HepG2 (cell line): ENCODE measurements at regions not wholly inside any gene's neighbourhood (a gene's known extent, or its start where the extent isn't known, plus 50 kb on each side); places are given as distances from the start of the nearest gene placed in this dataset.

Experiments used
- ZBTB38 ChIP-seq: sonication (generic); formaldehyde crosslinking; IDR thresholded peaks from 2 replicates; pipeline ENCODE4 v1.5.1; 2020; ENCODE audit warnings: mild to moderate bottlenecking, missing genetic modification reagents
- ZNF709 ChIP-seq: sonication (generic); formaldehyde crosslinking; IDR thresholded peaks from 2 replicates; pipeline ENCODE4 v1.5.0; 2020; ENCODE audit warnings: mild to moderate bottlenecking, missing genetic modification reagents
- TF ChIP-seq, protein P1 (sequence below): sonication (generic); formaldehyde crosslinking; IDR thresholded peaks from 2 replicates; pipeline ENCODE4 v1.5.0; 2020; ENCODE audit warnings: mild to moderate bottlenecking, missing genetic modification reagents, moderate library complexity

- TF ChIP-seq, protein P1, sequence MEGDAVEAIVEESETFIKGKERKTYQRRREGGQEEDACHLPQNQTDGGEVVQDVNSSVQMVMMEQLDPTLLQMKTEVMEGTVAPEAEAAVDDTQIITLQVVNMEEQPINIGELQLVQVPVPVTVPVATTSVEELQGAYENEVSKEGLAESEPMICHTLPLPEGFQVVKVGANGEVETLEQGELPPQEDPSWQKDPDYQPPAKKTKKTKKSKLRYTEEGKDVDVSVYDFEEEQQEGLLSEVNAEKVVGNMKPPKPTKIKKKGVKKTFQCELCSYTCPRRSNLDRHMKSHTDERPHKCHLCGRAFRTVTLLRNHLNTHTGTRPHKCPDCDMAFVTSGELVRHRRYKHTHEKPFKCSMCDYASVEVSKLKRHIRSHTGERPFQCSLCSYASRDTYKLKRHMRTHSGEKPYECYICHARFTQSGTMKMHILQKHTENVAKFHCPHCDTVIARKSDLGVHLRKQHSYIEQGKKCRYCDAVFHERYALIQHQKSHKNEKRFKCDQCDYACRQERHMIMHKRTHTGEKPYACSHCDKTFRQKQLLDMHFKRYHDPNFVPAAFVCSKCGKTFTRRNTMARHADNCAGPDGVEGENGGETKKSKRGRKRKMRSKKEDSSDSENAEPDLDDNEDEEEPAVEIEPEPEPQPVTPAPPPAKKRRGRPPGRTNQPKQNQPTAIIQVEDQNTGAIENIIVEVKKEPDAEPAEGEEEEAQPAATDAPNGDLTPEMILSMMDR, result no peak
- TF ChIP-seq ZBTB38 (CRISPR knock-in tag) (no peak), ZNF709 (CRISPR knock-in tag) (no peak)
These were observed 69.5 kb downstream of the TMEM30B start for GRCh38 chr14:61211476-61212255.
